ENCODE measurements at regions not wholly inside any gene's neighbourhood (a gene's known extent, or its start where the extent isn't known, plus 50 kb on each side); places are given as distances from the start of the nearest gene placed in this dataset.
"Not testable (repeated sequence)": the region's sequence is repeated elsewhere in the genome, so short reads cannot be mapped to it uniquely, and the experiment has no call there.

GRCh38 chr4:174183259-174183658, 100.2 kb downstream of the FBXO8 start:
- DNase-seq (ENCODE audit: low read depth): no peak

DNA sequence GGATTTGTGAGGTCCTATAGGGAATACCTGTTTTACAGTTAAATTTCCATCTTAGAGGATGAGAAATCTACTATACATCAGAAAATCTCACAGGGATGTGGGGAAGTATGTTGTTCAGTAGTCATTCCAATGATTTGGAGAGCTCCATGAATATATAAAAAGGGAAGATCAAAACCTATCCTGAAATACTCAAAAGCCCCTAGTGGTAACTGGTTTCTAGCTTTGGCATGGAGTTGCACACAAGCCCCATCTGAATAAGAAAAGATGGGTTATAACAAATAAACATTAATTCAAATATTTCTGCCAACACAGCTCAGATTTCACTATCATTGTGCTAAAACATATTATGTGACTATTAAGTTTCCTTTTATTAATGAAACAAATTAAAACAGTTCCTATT, 101.6 kb downstream of the FBXO8 start:
- DNase-seq (ENCODE audit: low read depth): no peak

GRCh38 chr4:174177536-174177935, 105.9 kb downstream of the FBXO8 start:
- DNase-seq (ENCODE audit: low read depth): no peak

DNA sequence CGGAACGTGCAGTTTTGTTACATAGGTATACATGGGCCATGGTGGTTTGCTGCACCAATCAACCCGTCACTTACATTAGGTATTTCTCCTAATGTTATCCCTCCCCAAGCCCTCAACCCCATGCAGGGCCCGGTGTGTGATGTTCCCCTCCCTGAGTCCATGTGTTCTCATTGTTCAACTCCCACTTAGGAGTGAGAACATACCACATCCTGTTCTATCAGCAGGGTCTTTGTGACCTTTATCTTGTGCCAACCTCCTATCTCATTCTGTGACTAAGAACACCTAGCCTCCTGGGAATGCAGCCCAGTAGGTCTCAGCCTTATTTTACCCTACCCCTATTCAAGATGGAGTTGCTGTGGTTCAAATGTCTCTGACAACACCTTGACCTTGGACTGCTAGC, 107.6 kb downstream of the FBXO8 start:
- not testable (repeated sequence) for DNase-seq (ENCODE audit: low read depth)

GRCh38 chr4:174173360-174173759, 110.1 kb downstream of the FBXO8 start:
- no peak for DNase-seq (ENCODE audit: low read depth)

DNA sequence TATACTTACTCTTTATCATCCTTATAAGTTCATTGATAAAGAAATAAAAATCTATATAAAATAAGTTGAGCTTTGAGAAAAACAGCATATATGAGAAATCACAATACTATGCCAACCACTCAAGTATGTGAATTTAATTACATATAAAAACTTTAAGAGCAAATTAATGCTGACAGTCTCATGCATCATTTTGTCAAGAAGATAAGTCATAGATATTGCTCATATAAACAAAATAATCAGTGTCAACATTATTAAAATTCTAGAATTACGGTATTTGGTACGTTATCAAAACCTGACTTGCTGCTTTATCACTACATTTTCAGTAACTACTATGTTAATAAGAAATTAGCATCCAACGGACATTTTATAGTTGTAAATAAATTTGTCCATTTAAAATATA, 111.2 kb downstream of the FBXO8 start:
- no peak for DNase-seq (ENCODE audit: low read depth)

DNA sequence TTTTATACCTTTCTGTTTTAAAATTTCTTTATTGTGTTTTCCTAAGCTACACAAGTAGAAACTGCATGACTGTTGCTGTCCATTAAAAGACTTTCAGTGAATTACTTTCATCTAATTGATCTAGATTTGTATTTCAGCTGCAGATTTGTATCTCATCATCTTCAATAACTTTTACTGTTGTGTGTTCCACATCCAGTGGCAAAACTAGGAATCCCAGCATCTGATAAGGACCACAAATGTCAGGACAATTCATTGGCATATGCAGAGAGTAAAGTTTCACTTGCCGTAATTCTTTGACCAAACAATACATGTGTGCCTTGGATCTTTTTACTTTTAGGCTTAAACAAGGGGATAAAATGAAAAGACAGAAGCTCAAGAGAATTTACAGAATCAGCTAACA, 112.6 kb downstream of the FBXO8 start:
- no peak for DNase-seq (ENCODE audit: low read depth)

DNA sequence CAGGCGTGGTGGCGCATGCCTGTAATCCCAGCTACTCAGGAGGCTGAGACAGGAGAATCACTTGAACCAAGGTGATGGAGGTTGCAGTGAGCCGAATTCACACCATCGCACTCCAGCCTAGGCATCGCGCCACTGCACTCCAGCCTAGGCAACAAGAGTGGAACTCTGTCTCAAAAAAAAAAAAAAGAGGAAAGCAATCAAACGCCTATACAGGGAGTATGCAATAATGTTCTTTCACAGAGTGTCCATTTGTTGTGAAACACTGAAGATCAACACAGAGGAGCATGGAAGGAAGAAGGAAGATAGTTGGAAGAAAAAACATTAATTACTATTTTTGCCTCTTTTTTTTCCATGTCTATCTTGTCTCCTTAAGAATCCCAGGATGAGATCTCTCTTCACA, 113.4 kb downstream of the FBXO8 start:
- no peak for DNase-seq (ENCODE audit: low read depth)

DNA sequence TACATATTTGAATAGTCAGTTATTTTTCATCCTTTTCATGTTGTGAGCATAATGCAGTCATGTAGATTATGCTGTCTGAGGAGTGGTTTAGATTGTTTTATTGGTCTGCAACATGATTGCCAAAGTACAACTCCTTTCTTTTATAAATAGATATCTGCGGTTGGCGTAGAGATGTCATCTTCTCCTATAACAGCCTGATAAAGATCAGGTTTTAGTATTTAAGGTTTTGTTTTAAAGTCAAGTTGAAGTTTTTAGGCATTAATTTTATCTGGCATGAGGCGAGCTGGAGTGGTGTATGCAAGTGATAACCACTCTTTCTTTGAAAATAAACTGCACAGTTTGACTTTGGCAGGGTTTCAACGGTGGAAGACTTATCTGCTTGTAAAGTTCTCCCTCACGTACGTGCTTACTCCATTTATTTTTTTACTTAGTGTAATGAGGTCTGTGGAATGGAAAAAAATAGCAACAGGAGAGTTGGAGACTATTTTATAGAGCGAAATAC, 126.3 kb downstream of the FBXO8 start:
- no peak for DNase-seq (ENCODE audit: low read depth)

GRCh38 chr4:174156239-174156826, 127.1 kb downstream of the FBXO8 start:
- DNase-seq (ENCODE audit: low read depth): peak; percentile 14

DNA sequence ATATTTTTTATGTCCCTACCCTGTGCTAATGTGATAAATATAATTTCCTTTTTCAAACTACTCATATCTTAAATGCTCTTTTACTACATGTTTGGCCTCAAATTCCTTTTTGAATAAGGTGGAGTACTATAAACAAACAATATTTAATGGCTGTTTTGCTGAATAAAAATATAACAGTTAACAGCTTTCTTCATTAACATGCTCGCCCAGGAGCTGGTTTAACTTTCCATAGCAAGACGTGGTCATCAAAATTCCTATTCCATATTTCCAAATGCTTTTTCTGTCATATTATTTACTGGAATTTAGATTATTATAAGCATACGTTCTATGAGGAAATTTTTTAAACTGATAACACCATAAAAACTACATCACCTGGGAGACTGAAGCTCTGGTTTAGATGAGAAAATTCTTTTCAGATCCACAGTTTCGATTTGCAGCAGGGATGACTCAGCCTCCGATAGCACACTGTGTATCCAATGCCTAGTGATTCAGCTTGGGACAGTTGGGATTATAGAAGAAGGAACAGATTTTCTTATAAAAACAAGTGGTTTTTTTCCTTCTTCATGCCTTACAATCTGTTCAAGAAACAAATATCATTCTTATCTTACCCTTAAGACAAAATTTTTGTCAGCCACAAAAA, 129.1 kb downstream of the FBXO8 start:
- peak; percentile 57 for DNase-seq (ENCODE audit: low read depth)

GRCh38 chr4:174152717-174153466, 130.6 kb downstream of the FBXO8 start:
- no peak for DNase-seq (ENCODE audit: low read depth)

GRCh38 chr4:174147863-174148262, 135.6 kb downstream of the FBXO8 start:
- DNase-seq (ENCODE audit: low read depth): no peak

GRCh38 chr4:174144106-174144505, 139.4 kb downstream of the FBXO8 start:
- no peak for DNase-seq (ENCODE audit: low read depth)

DNA sequence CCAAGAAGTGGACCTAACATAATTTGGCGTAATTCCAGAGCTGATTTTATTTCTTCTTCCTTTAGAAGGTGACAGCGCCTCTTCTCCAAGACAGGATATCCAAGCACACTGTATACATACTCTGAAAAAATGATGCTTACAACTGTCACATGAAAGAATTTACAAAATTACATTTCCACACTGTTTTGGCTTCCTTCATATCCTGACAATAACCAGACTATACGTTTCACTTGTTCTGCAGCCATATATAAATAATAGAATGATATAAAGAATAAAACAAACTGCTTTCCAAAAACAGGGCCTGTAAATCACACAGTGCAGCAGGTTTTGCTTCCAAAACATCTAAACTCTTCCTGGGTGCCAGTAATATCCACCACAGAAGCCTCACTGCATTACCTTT, 141.6 kb downstream of the FBXO8 start:
- DNase-seq (ENCODE audit: low read depth): no peak

- DNase-seq (ENCODE audit: low read depth): no peak
Observed at GRCh38 chr4:174138616-174139015, 144.9 kb downstream of the FBXO8 start.

DNA sequence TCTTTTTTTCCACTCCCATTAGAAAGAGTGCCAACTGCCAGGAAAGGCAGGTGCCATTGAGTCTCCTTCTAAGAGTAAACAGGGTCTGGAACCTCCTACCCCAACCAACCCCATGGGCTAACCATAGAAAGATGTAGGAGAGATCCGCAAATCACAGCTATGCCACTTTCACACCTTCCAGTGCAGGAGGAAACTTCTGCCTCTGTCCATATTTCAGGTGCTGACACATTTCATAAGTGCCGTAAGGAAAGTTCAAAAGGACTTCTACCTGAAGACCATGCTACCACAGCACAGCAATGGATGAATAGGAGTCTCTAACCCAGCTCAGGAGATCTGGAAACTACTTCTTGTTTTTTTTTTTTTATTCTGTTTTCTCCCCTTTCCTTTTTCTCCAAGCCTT, 145.8 kb downstream of the FBXO8 start:
- no peak for DNase-seq (ENCODE audit: low read depth)

DNA sequence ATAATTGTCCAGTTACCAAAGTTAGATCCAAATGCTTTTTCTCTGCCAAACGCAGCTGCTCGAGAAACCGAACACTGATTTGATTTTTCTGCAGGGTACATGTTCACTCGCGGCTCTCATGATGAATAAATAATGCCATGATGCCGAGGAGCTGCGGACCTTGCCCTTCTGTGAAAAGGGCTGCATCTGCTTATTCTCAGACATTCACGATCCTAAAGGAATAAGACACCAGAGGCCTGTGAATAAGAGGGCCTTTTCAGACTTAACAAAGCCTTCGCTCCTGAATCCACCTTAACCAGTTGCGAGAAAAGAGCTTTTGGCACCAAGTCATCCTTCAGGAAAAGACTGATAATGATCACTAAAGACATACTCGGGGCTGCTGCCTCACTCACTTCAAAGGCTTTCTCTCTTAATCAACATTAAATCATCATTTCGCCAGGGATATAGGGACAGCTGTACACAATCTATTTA, 147.5 kb downstream of the FBXO8 start:
- no peak for DNase-seq (ENCODE audit: low read depth)

GRCh38 chr4:174135530-174135929, 147.9 kb downstream of the FBXO8 start:
- no peak for DNase-seq (ENCODE audit: low read depth)

- DNase-seq (ENCODE audit: low read depth): no peak
Observed at GRCh38 chr4:174134361-174134760, 149.1 kb downstream of the FBXO8 start.

DNA sequence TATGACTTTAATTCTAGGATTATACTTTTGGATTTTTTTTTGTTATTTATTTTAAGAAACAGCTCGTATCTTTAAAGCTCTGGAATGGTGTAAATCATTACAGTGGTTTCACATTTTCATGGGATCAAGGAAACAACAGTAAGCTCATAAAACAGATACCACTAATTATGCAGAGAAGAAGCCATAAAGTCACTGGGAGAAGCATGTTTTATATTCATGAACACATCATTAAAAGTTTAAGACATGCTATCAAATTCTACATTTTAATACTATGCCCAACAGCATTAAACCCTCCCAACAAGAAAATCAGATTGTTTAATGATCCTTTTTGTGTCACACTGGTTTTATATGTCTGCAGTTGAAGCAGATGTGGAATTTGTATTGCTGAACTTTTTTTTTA, 149.9 kb downstream of the FBXO8 start:
- no peak for DNase-seq (ENCODE audit: low read depth)

DNA sequence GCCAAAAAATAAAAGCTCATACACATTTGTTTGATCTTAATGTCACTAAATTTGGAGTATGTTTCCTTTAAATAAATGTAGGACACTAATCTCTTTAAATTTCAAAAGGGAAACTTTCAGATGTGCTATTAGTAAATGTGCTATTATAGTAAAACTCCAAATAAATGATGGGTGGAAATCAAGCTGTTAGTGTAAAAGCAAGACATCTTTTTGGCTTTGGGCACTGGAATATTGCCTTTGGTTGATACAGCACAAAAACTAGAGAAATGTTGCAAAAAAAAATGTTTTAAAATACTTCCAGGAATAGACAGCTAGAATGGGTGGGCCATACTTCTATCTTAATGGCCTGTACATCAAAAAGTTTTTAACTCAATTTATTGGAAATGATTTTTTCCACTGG, 151.6 kb downstream of the FBXO8 start:
- no peak for DNase-seq (ENCODE audit: low read depth)

DNA sequence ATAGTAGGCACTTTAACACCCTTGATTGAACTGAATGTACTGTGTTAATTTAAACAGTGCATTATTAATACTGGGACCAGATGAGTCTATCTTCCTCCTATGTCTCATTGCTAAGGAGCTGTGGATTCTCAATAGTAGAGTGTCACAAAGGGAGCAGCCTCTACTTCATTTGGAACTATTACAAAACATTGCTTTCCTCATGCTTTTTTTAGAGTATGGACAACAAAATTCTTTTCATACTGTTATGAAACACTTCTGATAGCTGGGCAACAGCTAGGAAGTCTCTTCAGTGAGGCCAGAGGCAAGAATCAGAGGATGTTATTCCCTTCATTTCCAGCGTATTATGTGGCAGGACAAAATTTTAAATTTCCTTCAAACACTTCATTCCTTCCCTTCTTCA, 160.8 kb downstream of the FBXO8 start:
- DNase-seq (ENCODE audit: low read depth): no peak

All from stromal cell of bone marrow (primary cell).